Activated CD4-positive, alpha-beta T cell treated with anti-CD3 and anti-CD28 coated beads for 48 hours (primary cell): ENCODE measurements at regions not wholly inside any gene's neighbourhood (a gene's known extent, or its start where the extent isn't known, plus 50 kb on each side); places are given as distances from the start of the nearest gene placed in this dataset.
"Not testable (repeated sequence)": the region's sequence is repeated elsewhere in the genome, so short reads cannot be mapped to it uniquely, and the experiment has no call there.

Source experiments
- DNase-seq: peaks from one replicate; pipeline ENCODE4 v3.0.0-alpha.2; 2020

DNA sequence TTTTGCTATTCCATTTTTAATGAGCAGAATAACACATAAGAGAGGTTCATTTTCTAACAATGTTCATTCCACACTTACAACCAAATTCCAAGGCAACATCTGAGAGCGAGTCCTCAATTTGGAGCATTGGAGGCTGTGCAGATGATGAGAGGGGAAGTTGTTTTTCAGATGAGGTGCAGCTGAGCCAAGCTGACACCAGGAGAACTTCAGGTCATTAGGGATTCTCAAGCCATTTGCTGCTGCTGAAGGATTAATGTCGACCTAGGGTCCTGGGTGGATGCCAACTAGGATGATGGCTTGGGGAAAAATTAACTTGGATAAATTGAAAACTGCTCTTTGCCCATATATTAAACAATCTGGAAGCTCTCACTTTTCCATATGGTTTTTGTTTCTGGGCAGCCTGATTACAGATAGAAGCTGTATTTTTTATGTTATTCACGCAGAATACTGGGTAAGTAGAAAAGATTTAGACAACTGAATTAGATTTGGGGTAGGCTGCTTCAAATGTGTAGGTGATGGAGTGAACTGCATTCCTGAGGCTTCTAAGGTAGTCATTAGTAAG is 206.4 kb upstream of the SLC39A10 start:
- no peak for DNase-seq

DNA sequence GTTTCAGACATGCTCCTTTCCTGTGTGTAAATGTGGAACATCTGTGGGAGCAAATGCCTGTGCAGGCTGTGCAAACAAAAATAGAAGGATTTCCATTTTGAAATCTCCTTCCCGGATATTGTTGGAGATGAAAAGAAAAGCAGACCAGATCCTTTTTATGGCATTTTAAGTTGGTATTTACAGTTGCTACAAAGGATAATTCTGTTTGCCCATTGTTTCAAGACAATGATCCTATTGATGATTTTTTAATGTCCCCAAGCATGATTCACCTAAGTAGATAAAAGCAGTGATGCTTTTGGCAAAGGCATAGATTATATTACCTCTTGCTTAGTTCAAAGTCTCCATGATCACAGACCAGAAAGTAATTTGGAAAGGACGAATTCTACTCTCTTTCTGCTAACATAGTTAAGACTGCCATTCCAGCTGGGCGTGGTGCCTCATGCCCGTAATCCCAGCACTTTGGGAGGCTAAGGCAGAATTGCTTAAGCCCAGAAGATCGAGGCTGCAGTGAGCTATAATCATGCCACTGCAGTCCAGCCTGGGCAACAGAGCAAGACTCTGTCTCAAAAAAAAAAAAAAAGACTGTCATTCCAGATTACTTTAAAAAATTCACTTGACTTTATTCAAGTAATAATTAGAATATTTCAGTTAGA is 209.6 kb upstream of the SLC39A10 start:
- no peak for DNase-seq

DNA sequence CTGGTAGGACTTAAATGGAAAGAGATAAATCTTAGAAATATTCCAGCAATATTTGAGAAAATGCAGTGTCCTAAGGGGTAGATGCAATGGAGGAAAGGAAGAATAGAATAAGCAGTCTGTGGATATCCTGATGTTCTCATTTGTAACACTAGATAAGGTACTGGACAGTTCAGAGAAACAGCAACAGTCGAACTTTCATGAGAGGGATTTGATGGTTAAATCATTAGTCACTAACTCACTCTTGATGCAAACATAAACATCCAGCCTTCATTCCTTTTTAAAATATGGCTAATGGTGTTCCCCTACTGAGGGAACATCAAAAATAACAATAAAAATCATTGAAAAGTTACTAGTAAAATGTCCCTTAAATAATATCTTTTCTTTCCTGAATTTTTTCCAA is 211.4 kb upstream of the SLC39A10 start:
- no peak for DNase-seq

DNA sequence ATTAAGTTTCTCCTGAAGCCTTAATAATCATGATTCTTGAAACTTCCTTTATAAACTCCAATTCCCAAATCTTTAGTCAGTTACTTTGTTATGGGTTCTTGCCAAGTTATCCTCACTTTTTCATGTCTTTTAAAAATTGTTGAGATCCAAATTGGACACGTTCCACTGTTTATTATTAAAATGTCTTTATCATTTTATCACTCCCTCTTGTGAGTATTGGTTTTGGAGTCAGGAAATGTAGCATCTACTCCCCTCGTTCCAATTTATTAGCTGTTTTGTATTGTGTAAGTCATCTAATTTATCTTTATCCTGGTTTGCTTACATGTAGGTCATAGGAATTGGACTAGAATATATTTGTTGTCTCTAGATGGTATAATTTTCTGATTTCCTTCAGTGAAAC is 213.1 kb upstream of the SLC39A10 start:
- no peak for DNase-seq

DNA sequence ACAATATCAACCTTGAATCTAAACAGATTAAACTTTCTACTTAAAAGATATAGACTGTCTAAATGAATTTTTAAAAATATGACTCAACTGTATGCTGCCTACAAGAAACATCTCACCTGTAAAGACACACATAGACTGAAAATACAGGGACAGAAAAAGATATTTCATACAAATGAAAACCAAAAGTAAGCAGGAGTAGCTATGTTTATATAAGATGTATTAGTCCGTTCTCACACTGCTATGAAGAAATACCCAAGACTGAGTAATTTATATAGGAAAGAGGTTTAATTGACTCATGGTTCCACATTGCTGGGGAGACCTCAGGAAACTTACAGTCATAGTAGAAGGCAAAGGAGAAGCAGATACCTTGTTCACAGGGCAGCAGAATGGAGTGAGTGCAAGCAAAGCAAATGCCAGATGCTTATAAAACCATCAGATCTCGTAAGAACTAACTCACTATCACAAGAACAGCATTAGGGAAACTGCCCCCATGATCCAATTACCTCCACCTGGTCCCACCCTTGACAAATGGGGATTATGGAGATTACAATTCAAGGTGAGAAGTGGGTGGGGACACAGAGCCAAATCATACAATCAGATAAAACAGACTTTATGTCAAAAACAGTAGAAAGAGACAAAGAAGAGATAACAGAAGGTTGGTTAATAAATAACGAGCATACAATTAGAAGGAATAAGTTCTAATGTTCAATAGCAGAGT is 214.4 kb upstream of the SLC39A10 start:
- DNase-seq = no peak

DNA sequence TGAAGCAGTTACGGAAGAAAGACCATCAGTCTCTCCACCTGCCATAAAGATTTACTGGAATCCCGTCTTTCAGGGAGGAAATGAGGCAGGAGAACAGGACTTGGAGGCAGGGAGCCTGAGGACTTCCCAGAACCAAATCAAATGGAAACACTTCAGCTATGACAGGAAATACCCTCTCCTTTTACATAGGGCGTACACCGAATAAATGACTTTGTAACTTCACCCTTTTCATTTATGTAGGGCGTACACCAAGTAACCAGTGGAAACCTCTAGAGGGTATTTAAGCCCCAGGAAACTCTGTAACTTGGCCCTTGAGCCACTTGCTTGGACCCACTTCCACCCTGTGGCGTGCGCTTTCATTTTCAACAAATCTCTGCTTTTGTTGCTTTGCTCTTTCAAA is 218.3 kb upstream of the SLC39A10 start:
- DNase-seq = no peak

DNA sequence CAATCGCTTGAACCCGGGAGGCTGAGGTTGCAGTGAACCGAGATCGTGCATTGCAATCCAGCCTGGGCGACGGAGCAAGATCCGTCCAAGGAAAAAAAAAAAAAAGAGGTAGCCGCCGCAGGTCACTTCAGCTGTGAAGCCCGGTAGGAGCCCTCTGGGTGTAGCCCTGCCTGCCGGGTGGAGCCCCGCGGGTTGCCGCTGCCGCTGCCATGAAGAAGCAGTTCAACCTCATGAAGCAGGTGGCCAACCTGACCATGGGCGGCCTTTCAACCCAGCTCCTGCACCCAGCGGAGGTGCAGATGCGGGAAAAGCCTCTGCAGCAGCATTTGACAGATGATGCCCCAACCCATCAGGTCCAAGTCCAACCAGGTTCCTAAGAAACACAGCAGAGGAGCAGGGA is 219.5 kb upstream of the SLC39A10 start:
- no peak for DNase-seq

DNA sequence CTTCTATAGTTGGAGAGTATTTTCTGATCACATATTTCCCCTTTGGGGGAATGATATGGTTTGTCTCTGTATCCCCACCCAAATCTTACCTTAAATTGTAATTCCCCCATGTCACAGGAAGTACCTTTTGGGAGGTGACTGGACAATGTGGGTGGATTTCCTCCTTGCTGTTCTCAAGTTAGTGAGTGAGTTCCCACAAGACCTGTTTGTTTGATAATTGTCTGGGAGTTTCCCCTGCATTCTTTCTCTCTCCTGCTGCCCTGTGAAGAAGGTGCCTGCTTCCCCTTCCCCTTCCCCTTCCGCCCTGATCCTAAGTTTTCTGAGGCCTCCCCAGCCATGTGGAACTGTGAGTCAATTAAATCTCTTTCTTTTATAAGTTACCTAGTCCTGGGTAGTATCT is 222.7 kb upstream of the SLC39A10 start:
- no peak for DNase-seq

DNA sequence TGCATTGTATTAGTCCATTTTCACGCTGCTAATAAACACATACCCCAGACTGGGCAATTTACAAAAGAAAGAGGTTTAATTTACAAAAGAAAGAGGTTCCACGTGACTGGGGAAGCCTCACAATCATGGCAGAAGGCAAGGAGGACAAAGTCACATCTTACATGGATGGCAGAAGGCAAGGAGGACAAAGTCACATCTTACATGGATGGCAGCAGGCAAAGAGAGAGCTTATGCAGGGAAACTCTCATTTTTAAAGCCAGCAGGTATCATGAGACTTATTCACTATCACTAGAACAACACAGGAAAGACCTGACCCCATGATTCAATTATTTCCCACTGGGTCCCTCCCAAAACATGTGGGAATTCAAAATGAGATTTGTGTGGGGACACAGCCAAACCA is 223.3 kb upstream of the SLC39A10 start:
- DNase-seq = not testable (repeated sequence)

DNA sequence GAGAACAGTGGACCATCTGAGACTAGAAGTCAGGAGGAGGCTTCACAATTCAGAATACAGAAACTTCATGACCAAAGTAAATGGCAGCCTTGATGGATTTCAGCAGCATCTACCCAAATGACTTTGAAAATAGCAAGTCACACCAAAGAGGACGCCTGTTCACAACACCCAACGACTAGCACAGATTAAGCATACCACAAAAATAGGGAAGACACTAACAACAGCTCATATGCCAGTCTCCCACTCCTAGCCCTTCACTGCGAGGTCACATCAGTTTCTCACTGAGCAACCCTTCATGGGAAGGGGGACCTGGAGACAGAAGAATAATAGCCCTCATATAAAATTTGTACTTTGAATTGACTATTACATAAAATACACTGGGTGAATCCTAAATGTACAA is 228.4 kb upstream of the SLC39A10 start:
- no peak for DNase-seq

DNA sequence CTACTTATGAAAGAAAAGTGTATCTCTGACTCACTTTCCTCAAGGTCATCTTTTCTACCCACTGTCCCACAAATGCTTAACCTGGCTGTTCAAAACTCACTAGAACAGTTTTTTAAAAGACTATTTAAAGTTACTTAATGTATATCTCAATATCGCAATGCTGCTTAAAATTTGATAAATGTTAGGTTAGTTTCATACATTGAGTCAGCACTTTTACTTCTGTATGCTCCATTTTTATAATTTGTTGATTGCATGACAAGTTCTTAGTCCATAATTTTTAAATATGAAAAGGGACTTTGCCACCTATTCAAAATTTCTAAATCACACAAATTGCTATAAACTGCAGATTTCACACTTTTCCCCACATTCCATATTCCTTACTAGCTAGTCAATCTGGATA is 231.7 kb upstream of the SLC39A10 start:
- DNase-seq = no peak

DNA sequence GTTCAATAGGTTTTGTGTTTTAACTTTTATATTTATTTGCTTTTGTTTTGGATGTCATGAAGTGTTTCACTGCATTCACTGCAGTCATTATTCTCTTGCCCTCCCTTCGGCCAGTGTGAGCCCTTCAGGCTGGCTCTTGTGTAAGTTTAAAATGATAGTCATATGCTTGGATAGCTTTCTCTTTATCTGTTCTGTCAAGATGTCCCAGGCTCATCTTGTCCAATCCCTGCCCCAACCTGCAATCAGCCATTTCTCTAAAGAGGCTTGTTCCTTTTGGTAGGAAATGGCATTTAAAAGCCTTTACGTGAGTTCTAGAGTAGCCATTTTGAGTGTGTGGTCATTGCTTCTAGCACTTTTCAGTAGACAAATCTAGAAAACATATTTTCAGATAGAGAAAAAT is 238.0 kb upstream of the SLC39A10 start:
- DNase-seq = no peak

DNA sequence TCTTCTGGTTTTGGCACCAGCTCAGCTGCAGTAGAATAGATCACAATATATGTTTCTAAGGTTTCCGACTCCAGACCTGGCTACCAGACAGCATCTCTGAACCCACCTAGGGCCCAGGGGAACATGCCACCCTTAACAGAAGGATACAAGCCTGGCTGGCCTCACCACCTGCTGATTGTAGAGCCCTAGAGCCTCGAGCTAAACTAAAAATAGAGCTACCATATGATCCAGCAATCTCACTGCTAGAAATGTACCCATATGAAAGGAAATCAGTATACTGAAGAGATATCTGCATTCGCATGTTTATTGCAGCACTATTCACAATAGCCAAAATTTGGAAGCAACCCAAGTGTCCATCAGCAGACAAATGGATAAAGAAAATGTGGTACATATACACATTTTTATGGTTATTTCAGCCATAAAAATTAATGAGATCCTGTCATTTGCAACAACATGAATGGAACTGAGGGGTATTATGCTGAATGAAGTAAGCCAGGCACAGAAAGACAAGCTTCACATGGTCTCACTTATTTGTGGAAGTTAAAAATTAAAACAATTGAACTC is 242.4 kb upstream of the SLC39A10 start:
- no peak for DNase-seq

DNA sequence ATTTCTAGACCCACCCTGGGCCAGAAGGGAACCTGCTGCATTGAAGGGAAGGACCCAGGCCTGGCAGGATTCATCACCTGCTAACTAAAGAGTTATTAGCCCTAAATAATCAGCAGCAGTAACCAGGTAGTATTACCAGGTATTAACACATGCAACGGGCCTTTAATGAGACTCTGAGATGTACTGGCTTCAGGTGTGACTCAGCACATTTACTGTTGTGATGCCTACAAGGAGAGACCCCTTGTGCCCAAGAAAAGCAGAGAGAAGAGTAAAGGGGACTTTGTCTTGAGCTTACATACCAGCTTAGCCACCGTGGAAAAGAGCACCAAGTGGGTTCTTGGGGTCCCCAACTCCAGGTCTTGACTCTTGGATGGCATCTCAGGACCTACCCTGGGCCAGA is 243.1 kb upstream of the SLC39A10 start:
- no peak for DNase-seq

DNA sequence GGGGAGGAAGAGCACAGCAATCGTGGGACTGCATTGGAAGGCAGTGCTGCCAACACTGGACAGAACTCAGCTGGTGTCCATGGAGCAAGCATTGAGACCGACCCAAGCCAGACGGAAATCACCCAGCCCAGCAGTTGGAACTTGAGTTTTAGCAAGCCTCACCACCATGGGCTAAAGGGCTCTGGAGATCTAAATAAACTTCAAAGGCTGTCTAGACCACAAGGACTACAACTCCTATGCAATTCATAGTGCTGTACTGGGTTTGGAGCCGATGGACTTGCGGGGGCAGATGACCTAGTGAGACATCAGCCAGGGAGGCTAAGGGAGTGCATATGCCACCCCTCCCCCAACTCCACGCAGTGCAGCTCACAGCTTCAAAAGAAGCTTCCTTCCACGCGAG is 243.6 kb upstream of the SLC39A10 start:
- DNase-seq = no peak

DNA sequence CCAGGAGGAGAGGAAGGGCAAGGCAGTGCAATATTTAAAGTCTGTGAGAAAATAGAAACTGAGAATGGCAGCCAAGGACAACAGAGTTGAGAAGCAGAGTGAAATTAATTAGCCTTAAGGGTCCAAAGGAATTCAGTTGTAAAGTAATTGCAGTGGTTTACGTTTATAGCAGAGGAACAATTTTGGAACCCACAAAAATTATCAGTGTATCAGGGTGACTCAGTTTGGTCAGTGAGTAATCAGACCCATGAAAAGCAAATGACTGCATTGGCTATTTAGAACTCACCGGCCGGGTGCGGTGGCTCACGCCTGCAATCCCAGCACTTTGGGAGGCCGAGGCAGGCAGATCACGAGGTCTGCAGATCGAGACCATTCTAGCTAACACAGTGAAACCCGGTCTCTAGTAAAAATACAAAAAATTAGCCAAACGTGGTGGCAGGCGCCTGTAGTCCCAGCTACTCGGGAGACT is 245.8 kb upstream of the SLC39A10 start:
- no peak for DNase-seq

DNA sequence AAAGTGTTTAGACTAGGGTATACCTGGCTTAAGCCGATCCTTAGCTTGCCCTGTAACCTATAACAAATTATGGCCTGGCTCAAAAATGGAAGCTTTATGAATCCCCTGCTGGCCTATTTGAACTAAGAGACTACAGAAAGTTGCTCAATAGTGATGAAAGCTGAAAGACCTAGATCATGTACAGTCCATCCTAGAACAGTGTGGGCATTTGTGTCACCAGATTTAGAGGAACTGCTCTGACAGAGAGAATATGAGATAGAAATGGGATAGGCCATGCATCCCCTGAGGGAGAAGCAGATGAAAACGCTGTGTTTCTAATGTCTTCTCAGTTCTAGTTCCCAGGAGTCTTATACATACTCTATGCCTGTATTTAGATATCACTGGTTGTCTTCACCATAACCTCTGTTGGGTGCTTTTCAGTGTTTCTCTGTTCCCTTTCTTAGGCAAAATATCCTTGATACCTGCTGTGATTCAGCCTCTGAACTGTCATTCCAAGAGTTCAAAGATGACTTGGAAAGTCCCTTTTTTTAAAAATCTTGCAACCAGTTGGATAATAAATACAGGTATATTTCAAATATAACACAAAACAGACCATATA is 246.9 kb upstream of the SLC39A10 start:
- no peak for DNase-seq

DNA sequence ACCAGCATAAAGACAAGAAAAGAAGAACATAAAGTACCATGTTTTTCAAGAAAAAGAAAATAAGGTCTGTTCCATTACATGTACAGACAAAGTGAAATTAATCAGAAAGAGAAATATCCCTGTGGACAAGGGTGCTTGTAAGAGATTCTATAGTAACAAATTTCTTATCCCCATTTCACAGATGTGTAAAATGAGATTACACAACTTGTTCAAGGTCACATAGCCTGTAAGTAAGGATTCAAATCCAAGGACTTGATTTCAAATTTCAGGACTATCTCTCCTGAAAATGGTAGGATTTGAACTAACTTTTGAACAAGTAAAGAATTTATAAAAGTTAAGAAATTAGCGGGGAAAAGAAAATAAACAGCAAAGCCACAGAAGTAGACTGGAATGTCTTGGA is 248.2 kb upstream of the SLC39A10 start:
- no peak for DNase-seq

DNA sequence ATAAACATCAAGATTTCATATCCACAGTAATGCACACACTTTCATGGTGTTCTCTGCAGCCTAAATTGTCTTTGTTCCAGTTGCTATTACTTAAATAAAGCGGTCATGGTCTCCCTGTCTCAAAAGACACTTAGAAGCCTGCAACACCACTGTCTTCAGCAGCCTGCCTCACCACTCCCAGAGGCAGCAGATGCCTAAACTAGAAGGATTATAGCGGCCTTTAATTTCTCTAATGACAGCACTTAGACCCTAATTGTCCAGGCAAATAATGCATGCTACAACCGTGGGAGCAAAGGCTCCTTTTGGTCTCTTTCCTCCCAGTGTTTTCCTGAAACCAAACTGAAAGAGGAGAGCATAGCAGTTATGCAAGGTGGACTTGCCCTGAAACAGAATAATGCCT is 248.8 kb upstream of the SLC39A10 start:
- DNase-seq = no peak

DNA sequence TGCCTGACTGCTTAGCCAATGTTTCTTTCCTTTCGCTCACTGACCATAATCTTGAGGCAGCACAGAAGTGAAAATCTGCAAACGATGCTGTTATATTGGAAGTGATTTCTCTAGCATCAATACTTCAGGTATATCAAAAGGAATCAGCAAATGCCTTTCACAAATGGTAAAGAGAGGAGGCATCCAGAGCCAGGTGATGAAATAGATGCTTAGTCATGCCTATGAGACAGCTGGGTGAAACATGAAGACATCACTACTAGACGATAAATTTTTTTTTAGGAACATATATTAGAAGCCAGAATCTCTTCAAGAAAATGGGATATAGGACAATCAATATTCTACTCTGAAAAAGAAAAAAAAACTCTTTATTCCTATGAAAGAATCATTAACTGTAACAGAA is 249.2 kb upstream of the SLC39A10 start:
- DNase-seq = no peak

DNA sequence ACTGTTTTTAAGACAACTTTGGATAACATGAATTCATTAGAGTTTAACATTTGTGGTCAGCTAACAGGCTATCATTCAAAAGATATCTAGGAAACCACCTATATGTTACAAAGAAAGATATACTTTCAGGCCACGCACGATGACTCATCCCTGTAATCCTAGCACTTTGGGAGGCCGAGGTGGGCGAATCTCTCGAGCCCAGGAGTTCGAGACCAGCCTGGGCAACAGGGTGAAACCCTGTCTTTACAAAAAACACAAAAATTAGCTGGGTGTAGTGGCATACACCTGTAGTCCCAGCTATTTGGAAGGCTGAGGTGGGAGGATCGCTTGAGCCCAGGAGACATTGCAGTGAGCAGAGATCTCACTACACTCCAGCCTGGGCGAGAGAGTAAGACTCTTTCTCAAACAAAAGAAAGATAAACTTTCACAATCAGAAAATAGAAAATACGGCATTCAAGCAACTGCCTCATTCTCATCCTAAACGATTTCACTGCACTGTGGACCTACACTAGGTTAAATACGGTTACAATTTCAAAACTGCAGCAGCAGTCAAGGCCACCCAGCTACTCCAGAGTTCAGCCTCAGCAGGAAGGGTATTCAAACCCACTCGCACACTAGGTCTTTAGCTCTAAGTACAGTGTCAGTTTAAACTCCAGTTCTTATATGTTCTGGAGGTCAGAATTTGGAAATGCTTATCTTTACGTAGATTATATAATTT is 250.0 kb upstream of the SLC39A10 start:
- DNase-seq = no peak

DNA sequence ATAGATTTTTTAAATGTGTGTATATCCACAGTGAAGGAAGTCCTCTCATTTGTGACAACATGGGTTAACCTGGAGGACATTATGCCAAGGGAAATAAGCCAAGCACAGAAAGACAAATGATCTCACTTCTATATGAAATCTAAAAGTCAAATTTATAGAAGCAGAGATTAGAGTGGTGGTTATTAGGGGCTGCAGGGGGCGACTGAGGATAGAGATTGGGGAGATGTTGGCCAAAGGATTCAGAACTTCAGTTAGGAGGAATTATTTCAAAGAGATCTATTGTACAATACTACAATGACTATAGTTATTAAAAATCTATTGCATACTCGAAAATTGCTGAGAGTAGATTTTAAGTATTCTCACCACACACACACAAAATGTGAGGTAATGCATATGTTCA is 252.4 kb upstream of the SLC39A10 start:
- no peak for DNase-seq

DNA sequence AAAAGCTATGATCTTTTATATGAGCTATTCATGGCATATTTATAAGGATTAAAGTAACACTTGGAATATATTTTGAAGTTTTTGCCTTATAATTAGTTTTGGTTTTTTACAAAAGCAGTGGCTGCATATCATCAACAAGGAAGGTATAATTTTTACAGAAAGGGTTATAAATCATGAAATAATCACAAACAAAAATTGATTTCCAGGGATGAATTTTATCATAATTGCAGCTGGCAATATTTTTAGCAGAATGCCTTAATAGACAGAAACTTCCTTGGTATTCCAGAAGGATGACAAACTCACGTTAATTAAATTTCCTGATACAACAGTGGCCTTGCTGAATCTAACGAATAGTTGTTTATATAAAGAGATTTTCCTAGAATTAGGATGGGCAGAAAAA is 260.5 kb upstream of the SLC39A10 start:
- DNase-seq = no peak
